GM04503 (cell line): ENCODE measurements at regions not wholly inside any gene's neighbourhood (a gene's known extent, or its start where the extent isn't known, plus 50 kb on each side); places are given as distances from the start of the nearest gene placed in this dataset.
"Not testable (repeated sequence)": the region's sequence is repeated elsewhere in the genome, so short reads cannot be mapped to it uniquely, and the experiment has no call there.

Experiments used
- DNase-seq: peaks from one replicate; pipeline ENCODE4 v3.0.0-alpha.2; 2012; ENCODE audit warnings: low read depth

- DNase-seq = no peak
Observed at GRCh38 chr4:83780053-83780733, 244.3 kb downstream of the GPAT3 start.

- DNase-seq = no peak
Observed at GRCh38 chr4:83779103-83780052, 243.5 kb downstream of the GPAT3 start.

- no peak for DNase-seq
Observed at GRCh38 chr4:83772685-83773084, 236.8 kb downstream of the GPAT3 start.

GRCh38 chr4:83771113-83771705 lies 235.3 kb downstream of the GPAT3 start:
- DNase-seq = peak; percentile 13

- no peak for DNase-seq
Observed at GRCh38 chr4:83768146-83768545, 232.2 kb downstream of the GPAT3 start.

- no peak for DNase-seq
Observed at GRCh38 chr4:83767067-83767466, 231.2 kb downstream of the GPAT3 start.

- DNase-seq = no peak
Observed at GRCh38 chr4:83759611-83760010, 223.7 kb downstream of the GPAT3 start.

- DNase-seq = no peak
Observed at GRCh38 chr4:83758285-83758684, 222.4 kb downstream of the GPAT3 start.

GRCh38 chr4:83757121-83757621 lies 221.3 kb downstream of the GPAT3 start:
- DNase-seq = peak; percentile 13

- DNase-seq = no peak
Observed at GRCh38 chr4:83753260-83753659, 217.4 kb downstream of the GPAT3 start.

- DNase-seq = no peak
Observed at GRCh38 chr4:83751336-83751949, 215.5 kb downstream of the GPAT3 start.

GRCh38 chr4:83748711-83749110 lies 212.8 kb downstream of the GPAT3 start:
- DNase-seq = no peak

GRCh38 chr4:83738895-83739294 lies 203.0 kb downstream of the GPAT3 start:
- no peak for DNase-seq

- no peak for DNase-seq
Observed at GRCh38 chr4:83734576-83734975, 198.7 kb downstream of the GPAT3 start.

- no peak for DNase-seq
Observed at GRCh38 chr4:83732114-83732635, 196.3 kb downstream of the GPAT3 start.

- no peak for DNase-seq
Observed at GRCh38 chr4:83731609-83732008, 195.7 kb downstream of the GPAT3 start.

GRCh38 chr4:83730958-83731357 lies 195.1 kb downstream of the GPAT3 start:
- not testable (repeated sequence) for DNase-seq

- DNase-seq = no peak
Observed at GRCh38 chr4:83728191-83728590, 192.3 kb downstream of the GPAT3 start.

GRCh38 chr4:83725336-83726085 lies 189.6 kb downstream of the GPAT3 start:
- no peak for DNase-seq

GRCh38 chr4:83724485-83725335 lies 188.8 kb downstream of the GPAT3 start:
- DNase-seq = no peak
